H1 (cell line): ENCODE measurements at regions not wholly inside any gene's neighbourhood (a gene's known extent, or its start where the extent isn't known, plus 50 kb on each side); places are given as distances from the start of the nearest gene placed in this dataset.

Experiments
- CTCF ChIA-PET: fragments of 300-600 bp; sonication (Branson Sonifier 250); formaldehyde crosslinking; loops from one replicate; lab custom pipeline; 2021; ENCODE audit not compliant: partially characterized antibody; lab: Charles Lee
- POLR2A ChIA-PET: fragments of 300-600 bp; sonication (Branson Sonifier 250); formaldehyde crosslinking; loops from one replicate; lab custom pipeline; 2021; ENCODE audit warnings: inconsistent platforms; ENCODE audit not compliant: partially characterized antibody; lab: Charles Lee
- DNase-seq, 2 experiments: peaks; one replicate each; pipeline versions ENCODE4 v3.0.0 to v3.0.0-alpha.2; 2010 to 2022; ENCODE audit warnings: low spot score in 2 of 2, low read depth in 1 of 2, mixed read lengths in 1 of 2
- FAIRE-seq: peaks from 2 replicates; lab custom pipeline; 2011; peaks lifted over from hg19 to GRCh38; lab: Jason Lieb, UNC
- H2AFZ ChIP-seq: 2 replicates; pipeline ENCODE4 v1.8.1; 2012; ENCODE audit warnings: low read length, inconsistent platforms
- H2AK5ac ChIP-seq: 2 replicates; pipeline ENCODE4 v1.6.1; 2013; ENCODE audit warnings: low read depth, low read length
- H2BK120ac ChIP-seq: replicated peaks from 2 replicates; pipeline ENCODE3; 2013; ENCODE audit warnings: low read depth, low read length, inconsistent platforms
- H2BK12ac ChIP-seq: 2 replicates; pipeline ENCODE4 v1.6.1; 2013; ENCODE audit warnings: low read depth, low read length
- H2BK15ac ChIP-seq: 2 replicates; pipeline ENCODE4 v1.6.1; 2013; ENCODE audit warnings: low read length
- H2BK20ac ChIP-seq: 2 replicates; pipeline ENCODE4 v1.6.1; 2013; ENCODE audit warnings: low read length
- H2BK5ac ChIP-seq: 2 replicates; pipeline ENCODE4 v1.6.1; 2013; ENCODE audit warnings: low read depth, low read length
- H3K14ac ChIP-seq: 2 replicates; pipeline ENCODE4 v1.6.1; 2013; ENCODE audit warnings: inconsistent platforms; ENCODE audit not compliant: insufficient read length
- H3K18ac ChIP-seq: 2 replicates; pipeline ENCODE4 v1.6.1; 2013; ENCODE audit warnings: low read length; ENCODE audit errors: extremely low read depth
- H3K23ac ChIP-seq: 2 replicates; pipeline ENCODE4 v1.6.1; 2013; ENCODE audit warnings: inconsistent platforms; ENCODE audit not compliant: insufficient read length
- H3K23me2 ChIP-seq: 2 replicates; pipeline ENCODE4 v1.6.1; 2013; ENCODE audit warnings: low read depth, low read length
- H3K27ac ChIP-seq: 2 replicates; pipeline ENCODE4 v1.6.1; 2011; ENCODE audit warnings: low read depth, low read length, inconsistent platforms
- H3K27me3 ChIP-seq, 4 experiments: replicated peaks in 1 of 4; 1 replicate in 1 of 4; 2 replicates in 3 of 4; pipeline versions ENCODE4 v1.6.1 to v1.8.1; 2011 to 2013; ENCODE audit warnings: low read length in 3 of 4, mild to moderate bottlenecking in 3 of 4, inconsistent platforms in 2 of 4, mixed read lengths in 2 of 4, moderate library complexity in 1 of 4; ENCODE audit not compliant: control insufficient read depth in 3 of 4, insufficient read depth in 3 of 4; ENCODE audit errors: extremely low read depth in 1 of 4
- H3K36me3 ChIP-seq, 4 experiments: 2 replicates each; pipeline versions ENCODE4 v1.6.1 to v1.8.1; 2011 to 2013; ENCODE audit warnings: mild to moderate bottlenecking in 4 of 4, low read length in 3 of 4, moderate library complexity in 2 of 4, control low read depth in 1 of 4, inconsistent platforms in 1 of 4; ENCODE audit not compliant: insufficient read depth in 4 of 4, control insufficient read depth in 2 of 4
- H3K4ac ChIP-seq: replicated peaks from 2 replicates; pipeline ENCODE3; 2013; ENCODE audit warnings: low read length, low read depth, mixed read lengths, inconsistent platforms; ENCODE audit not compliant: insufficient read length
- H3K4me1 ChIP-seq, 4 experiments: replicated peaks in 1 of 4; 1 replicate in 1 of 4; 2 replicates in 3 of 4; pipeline versions ENCODE4 v1.6.1 to v1.8.1; 2011 to 2013; ENCODE audit warnings: low read length in 3 of 4, inconsistent platforms in 2 of 4, mixed read lengths in 1 of 4; ENCODE audit not compliant: insufficient read depth in 4 of 4, control insufficient read depth in 3 of 4
- H3K4me2 ChIP-seq, 2 experiments: 2 replicates each; pipeline versions ENCODE4 v1.6.1 to v1.8.1; 2011 to 2013; ENCODE audit warnings: low read depth in 2 of 2, low read length in 2 of 2, control low read depth in 1 of 2, inconsistent platforms in 1 of 2, mild to moderate bottlenecking in 1 of 2; ENCODE audit not compliant: insufficient read depth in 1 of 2
- H3K4me3 ChIP-seq, 4 experiments: fragments of 200-600, 300-600 bp in 1 of 4; sonication (generic), shearing (Covaris generic), sonication (Bioruptor Twin) in 1 of 4; 2 replicates each; pipeline versions ENCODE4 v1.5.1 to v1.8.1; 2011 to 2016; ENCODE audit warnings: low read length in 4 of 4, low read depth in 3 of 4, control low read depth in 2 of 4, inconsistent platforms in 2 of 4, mild to moderate bottlenecking in 2 of 4, mixed read lengths in 1 of 4, moderate library complexity in 1 of 4; ENCODE audit not compliant: insufficient read depth in 2 of 4; ENCODE audit errors: extremely low read depth in 1 of 4
- H3K56ac ChIP-seq: replicated peaks from 2 replicates; pipeline ENCODE3; 2013; ENCODE audit warnings: low read depth, mild to moderate bottlenecking, mixed read lengths, low read length, inconsistent platforms; ENCODE audit not compliant: insufficient read length
- H3K79me1 ChIP-seq: 2 replicates; pipeline ENCODE4 v1.6.1; 2013; ENCODE audit warnings: low read depth, low read length, control low read depth
- H3K79me2 ChIP-seq, 2 experiments: 2 replicates each; pipeline versions ENCODE4 v1.6.1 to v1.8.1; 2012 to 2013; ENCODE audit warnings: low read length in 2 of 2, mild to moderate bottlenecking in 2 of 2, inconsistent platforms in 1 of 2; ENCODE audit not compliant: insufficient read depth in 2 of 2, control insufficient read depth in 1 of 2
- H3K9ac ChIP-seq, 4 experiments: replicated peaks in 1 of 4; 1 replicate in 1 of 4; 2 replicates in 3 of 4; pipeline versions ENCODE4 v1.6.1 to v1.8.1; 2011 to 2013; ENCODE audit warnings: low read depth in 3 of 4, low read length in 3 of 4, control low read depth in 2 of 4, mild to moderate bottlenecking in 2 of 4, moderate library complexity in 2 of 4, inconsistent platforms in 1 of 4; ENCODE audit errors: extremely low read depth in 1 of 4
- H3K9me3 ChIP-seq, 2 experiments: 2 replicates each; pipeline versions ENCODE4 v1.6.1 to v1.8.1; 2012 to 2013; ENCODE audit warnings: mild to moderate bottlenecking in 2 of 2, moderate library complexity in 2 of 2, control low read depth in 1 of 2, inconsistent platforms in 1 of 2, low read depth in 1 of 2, low read length in 1 of 2, mixed read lengths in 1 of 2; ENCODE audit not compliant: insufficient read depth in 2 of 2
- H4K20me1 ChIP-seq, 2 experiments: replicated peaks in 1 of 2; 2 replicates each; pipeline versions ENCODE3 to v1.8.1; 2011 to 2013; ENCODE audit warnings: inconsistent platforms in 2 of 2, low read length in 2 of 2, mild to moderate bottlenecking in 1 of 2; ENCODE audit not compliant: insufficient read depth in 2 of 2, control insufficient read depth in 1 of 2
- H4K5ac ChIP-seq: 2 replicates; pipeline ENCODE4 v1.6.1; 2013; ENCODE audit warnings: low read length, low read depth, mixed read lengths, inconsistent platforms; ENCODE audit not compliant: insufficient read length
- H4K8ac ChIP-seq: 2 replicates; pipeline ENCODE4 v1.8.0; 2013; ENCODE audit warnings: mild to moderate bottlenecking, moderate library complexity, low read length, inconsistent platforms; ENCODE audit not compliant: insufficient read depth; ENCODE audit errors: extremely low read depth
- H4K91ac ChIP-seq: replicated peaks from 2 replicates; pipeline ENCODE3; 2013; ENCODE audit warnings: low read length, mixed read lengths, inconsistent platforms; ENCODE audit not compliant: insufficient read length
- BACH1 ChIP-seq: IDR thresholded peaks from 2 replicates; pipeline ENCODE4 v1.6.1; 2012; ENCODE audit warnings: low read length, improper control_type of control experiment
- BRCA1 ChIP-seq: IDR thresholded peaks from 2 replicates; pipeline ENCODE4 v1.6.1; 2012; ENCODE audit warnings: low read depth, low read length, improper control_type of control experiment
- CBX5 ChIP-seq: fragments of 300-800, 300-1000 bp; sonication (generic); IDR thresholded peaks from 2 replicates; pipeline ENCODE4 v1.7.1; 2016; ENCODE audit warnings: antibody characterized with exemption, low read length, low read depth
- CHD2 ChIP-seq: IDR thresholded peaks from 2 replicates; pipeline ENCODE4 v1.6.1; 2012; ENCODE audit warnings: low read length, improper control_type of control experiment
- FOSL1 ChIP-seq: IDR thresholded peaks from 2 replicates; pipeline ENCODE4 v1.6.1; 2011; ENCODE audit warnings: mild to moderate bottlenecking, low read depth, low read length, moderate library complexity; ENCODE audit not compliant: insufficient read depth
- RBBP5 ChIP-seq: IDR thresholded peaks from 2 replicates; pipeline ENCODE4 v1.7.1; 2012; ENCODE audit warnings: low read depth, mild to moderate bottlenecking, inconsistent platforms, low read length, moderate library complexity, borderline replicate concordance
- SRF ChIP-seq: IDR thresholded peaks from 2 replicates; pipeline ENCODE4 v1.6.1; 2011; ENCODE audit warnings: mild to moderate bottlenecking, low read depth, low read length, moderate library complexity
- WGBS, 2 experiments: shearing (Covaris generic) in 1 of 2; methylation state at CpG; one replicate each; pipeline versions ENCODE4 v1.1.6 to v1.1.7; 2013 to 2015; ENCODE audit warnings: low lambda C conversion rate in 2 of 2, mixed read lengths in 2 of 2, inconsistent platforms in 1 of 2, low coverage in 1 of 2, missing lambda C conversion rate in 1 of 2; ENCODE audit not compliant: insufficient replicate concordance in 2 of 2, insufficient coverage in 1 of 2, insufficient read length in 1 of 2; ENCODE audit errors: extremely low coverage in 1 of 2, missing lambda C conversion rate in 1 of 2; 5-methylcytosine and 5-hydroxymethylcytosine counted together
- TF ChIP-seq, protein P1 (sequence below): IDR thresholded peaks from 2 replicates; pipeline ENCODE4 v1.6.1; 2011; ENCODE audit warnings: low read length, improper control_type of control experiment

DNA sequence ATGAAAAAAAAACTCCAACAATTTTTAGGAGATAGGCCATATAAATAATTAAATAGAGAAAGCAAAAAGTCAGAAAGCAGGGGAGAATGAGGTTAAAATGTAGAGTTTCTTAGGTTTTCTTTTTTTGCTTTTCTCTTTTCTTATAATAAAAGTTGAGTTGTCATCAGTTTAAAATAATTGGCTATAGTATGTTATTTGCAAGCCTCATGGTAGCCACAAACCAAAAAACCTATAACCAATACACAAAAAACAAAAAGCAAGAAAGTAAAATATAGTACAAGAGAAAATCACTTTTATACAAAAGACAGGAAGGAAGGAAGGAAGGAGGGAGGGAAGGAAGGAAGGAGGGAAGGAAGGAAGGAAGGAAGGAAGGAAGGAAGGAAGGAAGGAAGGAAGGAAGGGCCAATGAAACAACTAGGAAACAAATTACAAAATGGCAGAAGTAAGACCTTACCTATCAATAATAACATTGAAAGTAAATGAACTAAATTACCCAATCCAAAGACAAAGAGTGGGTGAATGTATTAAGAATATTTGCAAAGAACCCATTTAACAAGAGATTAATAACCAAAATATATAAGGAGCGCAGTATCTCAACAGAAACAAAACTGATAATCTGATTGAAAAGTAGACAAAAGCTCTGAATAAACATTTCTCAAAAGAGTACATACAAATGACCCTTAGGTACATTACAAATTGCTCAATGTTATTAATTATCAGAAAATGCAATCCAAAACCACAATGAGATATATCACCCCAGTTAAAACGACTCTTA lies 541.3 kb upstream of the LRRTM4 start:
- TF ChIP-seq CHD2 = no peak
- TF ChIP-seq RBBP5 = no peak
- no peak for TF ChIP-seq CBX5
- no peak for TF ChIP-seq BACH1
- TF ChIP-seq, protein P1, sequence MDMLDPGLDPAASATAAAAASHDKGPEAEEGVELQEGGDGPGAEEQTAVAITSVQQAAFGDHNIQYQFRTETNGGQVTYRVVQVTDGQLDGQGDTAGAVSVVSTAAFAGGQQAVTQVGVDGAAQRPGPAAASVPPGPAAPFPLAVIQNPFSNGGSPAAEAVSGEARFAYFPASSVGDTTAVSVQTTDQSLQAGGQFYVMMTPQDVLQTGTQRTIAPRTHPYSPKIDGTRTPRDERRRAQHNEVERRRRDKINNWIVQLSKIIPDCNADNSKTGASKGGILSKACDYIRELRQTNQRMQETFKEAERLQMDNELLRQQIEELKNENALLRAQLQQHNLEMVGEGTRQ = no peak
- TF ChIP-seq SRF = no peak
- no peak for TF ChIP-seq FOSL1
- TF ChIP-seq BRCA1 = no peak
- no peak for DNase-seq

More for the DNA sequence above, 541.3 kb upstream of the LRRTM4 start:
- POLR2A ChIA-PET = no interaction called here
- Histone ChIP-seq H3K4me3 (no peak overlapping the region), H2AFZ (no peak overlapping the region), H2BK5ac (no peak overlapping the region), H3K27me3 (no peaks in the 10 kb centered on the region), H2BK15ac (no peak overlapping the region), H2AK5ac (no peak overlapping the region), H2BK12ac (no peak overlapping the region), H3K79me2 (no peaks in the 10 kb centered on the region), H3K9ac (no peak overlapping the region), H3K79me1 (no peaks in the 10 kb centered on the region), H3K9me3 (no peaks in the 10 kb centered on the region), H2BK120ac (no peak overlapping the region), H3K4me1 (no peaks in the 10 kb centered on the region; a peak in 1 of 7 replicates), H4K8ac (no peak overlapping the region), H3K4me2 (no peak overlapping the region), H3K36me3 (no peaks in the 10 kb centered on the region), H3K18ac (no peak overlapping the region), H3K23me2 (no peaks in the 10 kb centered on the region), H2BK20ac (no peak overlapping the region), H4K5ac (no peak overlapping the region), H4K20me1 (no peaks in the 10 kb centered on the region), H4K91ac (no peak overlapping the region), H3K14ac (no peak overlapping the region), H3K56ac (no peak overlapping the region), H3K23ac (no peak overlapping the region), H3K27ac (no peak overlapping the region), H3K4ac (no peak overlapping the region)
- 77% methylated on average over 2 of the region's 2 CpGs; no CpG with 5 or more reads in 1 of the 2 experiments for WGBS, 2 experiments
- CTCF ChIA-PET = no interaction called here
- no peak for FAIRE-seq
